ENCODE measurements at regions not wholly inside any gene's neighbourhood (a gene's known extent, or its start where the extent isn't known, plus 50 kb on each side); places are given as distances from the start of the nearest gene placed in this dataset.

DNA sequence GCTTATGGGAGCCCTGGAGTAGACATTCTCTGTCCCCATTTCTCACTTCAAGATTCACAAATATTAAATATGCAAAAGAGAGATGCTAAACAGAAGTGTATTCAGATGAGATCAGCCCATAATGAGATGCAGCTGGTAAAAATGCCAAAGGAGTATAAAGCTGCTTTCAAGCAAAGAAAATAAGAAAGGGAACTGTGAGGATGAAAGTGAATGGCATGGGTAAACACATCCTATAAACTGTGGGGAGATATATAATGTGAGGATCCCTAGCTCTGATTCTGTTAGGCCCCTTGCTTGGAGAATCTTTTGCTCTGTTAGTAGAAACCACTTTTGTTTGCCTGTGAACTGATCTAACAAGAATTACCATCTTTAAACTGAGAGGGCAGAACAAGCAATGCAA is 396.6 kb downstream of the SOX2 start:
- Histone ChIP-seq H3K4me3 (ENCODE audit: low read length in 3 of 3) (no peak overlapping the region), H3K4me1 (ENCODE audit: control insufficient read depth in 2 of 3, insufficient read depth in 2 of 3, low read depth in 1 of 3, low read length in 3 of 3) (no peaks in the 10 kb centered on the region), H3K36me3 (ENCODE audit: control insufficient read depth in 2 of 3, insufficient read depth in 3 of 3, low read length in 3 of 3) (no peaks in the 10 kb centered on the region), H3K9ac (ENCODE audit: low read length in 3 of 3) (no peak overlapping the region), H3K27ac (ENCODE audit: low read depth in 2 of 2, low read length in 2 of 2) (no peak overlapping the region), H3K27me3 (ENCODE audit: control insufficient read depth, insufficient read depth, low read length) (no peaks in the 10 kb centered on the region), H3K9me3 (ENCODE audit: control insufficient read depth in 2 of 3, insufficient read depth in 1 of 3, low read length in 3 of 3) (peaks cover 0 to 6% (median 0%) of the 10 kb centered on the region in 3 donors)
- intact Hi-C loops (cut with DNase I), result no loop called here
- FAIRE-seq (no peak), DNase-seq (no peak)
- TF ChIP-seq, protein P1, sequence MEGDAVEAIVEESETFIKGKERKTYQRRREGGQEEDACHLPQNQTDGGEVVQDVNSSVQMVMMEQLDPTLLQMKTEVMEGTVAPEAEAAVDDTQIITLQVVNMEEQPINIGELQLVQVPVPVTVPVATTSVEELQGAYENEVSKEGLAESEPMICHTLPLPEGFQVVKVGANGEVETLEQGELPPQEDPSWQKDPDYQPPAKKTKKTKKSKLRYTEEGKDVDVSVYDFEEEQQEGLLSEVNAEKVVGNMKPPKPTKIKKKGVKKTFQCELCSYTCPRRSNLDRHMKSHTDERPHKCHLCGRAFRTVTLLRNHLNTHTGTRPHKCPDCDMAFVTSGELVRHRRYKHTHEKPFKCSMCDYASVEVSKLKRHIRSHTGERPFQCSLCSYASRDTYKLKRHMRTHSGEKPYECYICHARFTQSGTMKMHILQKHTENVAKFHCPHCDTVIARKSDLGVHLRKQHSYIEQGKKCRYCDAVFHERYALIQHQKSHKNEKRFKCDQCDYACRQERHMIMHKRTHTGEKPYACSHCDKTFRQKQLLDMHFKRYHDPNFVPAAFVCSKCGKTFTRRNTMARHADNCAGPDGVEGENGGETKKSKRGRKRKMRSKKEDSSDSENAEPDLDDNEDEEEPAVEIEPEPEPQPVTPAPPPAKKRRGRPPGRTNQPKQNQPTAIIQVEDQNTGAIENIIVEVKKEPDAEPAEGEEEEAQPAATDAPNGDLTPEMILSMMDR (IDR thresholded peaks at IDR 0.05; ENCODE audit: borderline replicate concordance, extremely low read depth, insufficient read depth), result no peak

DNA sequence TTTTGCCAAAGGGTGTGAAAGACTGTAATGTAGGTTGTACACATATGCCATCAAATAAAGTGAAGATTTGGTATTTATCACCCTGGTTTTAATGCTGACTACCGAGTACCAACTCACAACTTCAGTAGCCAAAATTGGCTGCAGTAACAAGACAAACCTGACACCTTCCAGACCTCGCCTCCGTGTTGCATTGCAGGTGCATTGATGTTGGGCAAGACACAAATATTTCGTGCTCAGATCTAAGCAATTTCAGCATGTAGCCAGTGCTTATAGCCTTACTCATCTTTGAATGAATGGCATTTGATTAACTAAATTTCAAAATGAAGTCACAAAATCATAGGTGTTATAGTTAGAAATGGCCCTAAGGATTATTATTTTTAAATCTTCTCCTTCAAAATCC is 400.2 kb downstream of the SOX2 start:
- Histone ChIP-seq H3K27me3 (ENCODE audit: control insufficient read depth, insufficient read depth, low read length) (no peaks in the 10 kb centered on the region), H3K4me1 (ENCODE audit: control insufficient read depth in 2 of 3, insufficient read depth in 2 of 3, low read depth in 1 of 3, low read length in 3 of 3) (no peaks in the 10 kb centered on the region), H3K27ac (ENCODE audit: low read depth in 2 of 2, low read length in 2 of 2) (no peak overlapping the region), H3K4me3 (ENCODE audit: low read length in 3 of 3) (no peak overlapping the region), H3K9me3 (ENCODE audit: control insufficient read depth in 2 of 3, insufficient read depth in 1 of 3, low read length in 3 of 3) (peaks cover 0 to 6% (median 0%) of the 10 kb centered on the region in 3 donors), H3K9ac (ENCODE audit: low read length in 3 of 3) (no peak overlapping the region), H3K36me3 (ENCODE audit: control insufficient read depth in 2 of 3, insufficient read depth in 3 of 3, low read length in 3 of 3) (no peaks in the 10 kb centered on the region)
- intact Hi-C loops (cut with DNase I), result no loop called here
- FAIRE-seq (no peak), DNase-seq (no peak)
- TF ChIP-seq, protein P1 (IDR thresholded peaks at IDR 0.05; ENCODE audit: borderline replicate concordance, extremely low read depth, insufficient read depth), result no peak

DNA sequence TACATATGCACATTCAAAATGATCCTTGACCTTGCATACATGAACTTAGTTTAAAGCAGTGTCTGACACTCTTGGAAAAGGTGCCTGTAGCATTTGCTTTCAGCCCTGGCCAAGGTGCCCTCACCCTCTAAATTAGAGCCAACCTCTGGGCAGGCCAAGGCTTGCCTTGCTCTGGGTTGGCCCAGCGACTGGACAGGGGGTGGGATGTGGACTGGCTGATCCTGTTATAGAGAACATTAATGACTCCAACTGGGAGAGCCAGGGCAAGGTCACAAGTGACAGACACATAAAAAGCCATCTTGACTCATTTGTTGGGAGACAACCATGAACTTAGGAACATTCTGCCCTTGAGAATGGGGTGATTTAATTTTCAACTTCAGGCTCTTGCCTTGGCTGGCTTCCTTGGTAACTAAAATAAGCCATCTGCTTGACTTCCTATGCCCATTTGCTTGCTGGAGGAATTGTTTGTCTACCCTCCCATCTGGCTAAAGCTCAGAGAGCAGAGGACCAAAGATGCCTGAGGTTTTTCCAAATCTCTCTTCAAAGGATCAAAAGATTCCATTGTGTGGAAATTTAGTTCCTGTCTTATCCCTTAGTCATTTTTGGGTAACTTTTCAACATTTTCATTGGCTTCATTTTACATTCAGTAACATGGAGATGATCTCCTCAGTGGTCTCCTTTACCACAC is 403.7 kb downstream of the SOX2 start:
- TF ChIP-seq, protein P1 (IDR thresholded peaks at IDR 0.05; ENCODE audit: borderline replicate concordance, extremely low read depth, insufficient read depth), result no peak
- FAIRE-seq, result no peak
- no peak overlapping the region for H3K4me3 ChIP-seq (ENCODE audit: low read length in 3 of 3)
- no peak for DNase-seq
- H3K9ac ChIP-seq (ENCODE audit: low read length in 3 of 3), result no peak overlapping the region
- H3K36me3 ChIP-seq (ENCODE audit: control insufficient read depth in 2 of 3, insufficient read depth in 3 of 3, low read length in 3 of 3), result no peaks in the 10 kb centered on the region
- H3K27me3 ChIP-seq (ENCODE audit: control insufficient read depth, insufficient read depth, low read length), result no peaks in the 10 kb centered on the region
- no peak overlapping the region for H3K27ac ChIP-seq (ENCODE audit: low read depth in 2 of 2, low read length in 2 of 2)
- H3K4me1 ChIP-seq (ENCODE audit: control insufficient read depth in 2 of 3, insufficient read depth in 2 of 3, low read depth in 1 of 3, low read length in 3 of 3), result no peaks in the 10 kb centered on the region
- no peaks in the 10 kb centered on the region for H3K9me3 ChIP-seq (ENCODE audit: control insufficient read depth in 2 of 3, insufficient read depth in 1 of 3, low read length in 3 of 3)
- intact Hi-C loops (cut with DNase I), result no loop called here

DNA sequence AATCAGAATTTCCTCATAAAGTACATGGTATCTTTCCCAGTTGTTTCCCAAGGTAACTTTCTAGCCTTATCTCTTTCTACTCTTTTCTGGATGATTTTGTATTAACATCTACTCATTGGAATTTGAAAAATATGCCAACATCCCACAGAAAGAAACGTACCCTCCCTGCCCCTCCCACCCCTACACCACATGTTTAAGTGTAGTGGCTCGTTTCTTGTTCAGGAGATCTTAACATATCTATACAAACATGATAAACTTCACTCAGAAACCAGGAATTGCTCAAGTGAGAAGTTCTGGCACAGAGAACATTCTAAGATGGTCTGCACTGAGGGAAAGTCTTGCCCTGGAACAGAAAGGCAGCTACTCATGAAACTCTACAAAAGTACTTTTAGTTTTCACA is 404.7 kb downstream of the SOX2 start:
- no peak overlapping the region for H3K9ac ChIP-seq (ENCODE audit: low read length in 3 of 3)
- DNase-seq (no peak), FAIRE-seq (no peak)
- TF ChIP-seq, protein P1 (IDR thresholded peaks at IDR 0.05; ENCODE audit: borderline replicate concordance, extremely low read depth, insufficient read depth), result no peak
- H3K4me3 ChIP-seq (ENCODE audit: low read length in 3 of 3), result no peak overlapping the region
- no peaks in the 10 kb centered on the region for H3K4me1 ChIP-seq (ENCODE audit: control insufficient read depth in 2 of 3, insufficient read depth in 2 of 3, low read depth in 1 of 3, low read length in 3 of 3)
- H3K27ac ChIP-seq (ENCODE audit: low read depth in 2 of 2, low read length in 2 of 2), result no peak overlapping the region
- no peaks in the 10 kb centered on the region for H3K27me3 ChIP-seq (ENCODE audit: control insufficient read depth, insufficient read depth, low read length)
- no peaks in the 10 kb centered on the region for H3K9me3 ChIP-seq (ENCODE audit: control insufficient read depth in 2 of 3, insufficient read depth in 1 of 3, low read length in 3 of 3)
- intact Hi-C loops (cut with DNase I), result no loop called here
- H3K36me3 ChIP-seq (ENCODE audit: control insufficient read depth in 2 of 3, insufficient read depth in 3 of 3, low read length in 3 of 3), result no peaks in the 10 kb centered on the region

Measured in kidney (tissue), 13 donors.